GM23338 (cell line): ENCODE measurements at regions not wholly inside any gene's neighbourhood (a gene's known extent, or its start where the extent isn't known, plus 50 kb on each side); places are given as distances from the start of the nearest gene placed in this dataset.

Experiments used
- ATAC-seq: fragments of 200-7000 bp; cut with Tn5 transposase; 3 replicates; pipeline ENCODE4 v1.9.1; 2020
- DNase-seq: peaks from one replicate; pipeline ENCODE4 v3.0.0-alpha.2; 2015; ENCODE audit warnings: low spot score
- H2AFZ ChIP-seq: fragments of 200-600 bp; sonication (generic); 2 replicates; pipeline ENCODE4 v1.8.0; 2016; ENCODE audit warnings: antibody characterized with exemption, mild to moderate bottlenecking, moderate library complexity
- H3F3A ChIP-seq: fragments of 200-600 bp; sonication (generic); replicated peaks from 2 replicates; pipeline ENCODE4 v1.8.0; 2017; ENCODE audit warnings: antibody characterized with exemption, mixed run types, low read depth
- H3K27ac ChIP-seq: fragments of 200-600 bp; sonication (generic); 2 replicates; pipeline ENCODE4 v1.6.1; 2016; ENCODE audit warnings: low read depth
- H3K27me3 ChIP-seq: fragments of 200-600 bp; sonication (generic); 2 replicates; pipeline ENCODE4 v1.8.0; 2016; ENCODE audit warnings: mild to moderate bottlenecking, mixed run types, moderate library complexity; ENCODE audit not compliant: insufficient read depth
- H3K36me3 ChIP-seq: fragments of 200-600 bp; sonication (generic); 2 replicates; pipeline ENCODE4 v1.8.0; 2016; ENCODE audit warnings: mild to moderate bottlenecking; ENCODE audit not compliant: insufficient read depth
- H3K4me1 ChIP-seq: fragments of 200-600 bp; sonication (generic); 2 replicates; pipeline ENCODE4 v1.8.0; 2016; ENCODE audit warnings: mild to moderate bottlenecking, moderate library complexity; ENCODE audit not compliant: insufficient read depth
- H3K4me2 ChIP-seq: fragments of 200-600 bp; sonication (generic); 2 replicates; pipeline ENCODE4 v1.7.1; 2017; ENCODE audit warnings: mixed run types
- H3K4me3 ChIP-seq: fragments of 200-600 bp; sonication (generic); 2 replicates; pipeline ENCODE4 v1.6.1; 2016; ENCODE audit warnings: mixed run types
- H3K79me2 ChIP-seq: fragments of 200-600 bp; sonication (generic); replicated peaks from 2 replicates; pipeline ENCODE4 v1.8.0; 2017; ENCODE audit warnings: mild to moderate bottlenecking; ENCODE audit not compliant: insufficient read depth
- H3K9me2 ChIP-seq: fragments of 200-600 bp; sonication (generic); 2 replicates; pipeline ENCODE4 v1.8.0; 2017; ENCODE audit not compliant: insufficient read depth
- H4K20me1 ChIP-seq: fragments of 200-600 bp; sonication (generic); replicated peaks from 2 replicates; pipeline ENCODE4 v1.8.0; 2017; ENCODE audit warnings: mild to moderate bottlenecking; ENCODE audit not compliant: insufficient read depth
- H3K27ac Mint-ChIP-seq: 2 replicates; pipeline ENCODE4 v1.8.0; 2020; ENCODE audit warnings: inconsistent platforms, mild to moderate bottlenecking, moderate library complexity, mixed read lengths
- H3K27me3 Mint-ChIP-seq: 3 replicates; pipeline ENCODE4 v1.8.0; 2022; ENCODE audit warnings: low read depth, mild to moderate bottlenecking, moderate library complexity, mixed read lengths, inconsistent platforms; ENCODE audit not compliant: insufficient read depth, poor library complexity
- H3K36me3 Mint-ChIP-seq: 3 replicates; pipeline ENCODE4 v1.8.0; 2021; ENCODE audit warnings: low read depth, mild to moderate bottlenecking, inconsistent platforms, moderate library complexity, mixed read lengths
- H3K4me1 Mint-ChIP-seq: 3 replicates; pipeline ENCODE4 v1.8.0; 2020; ENCODE audit warnings: mild to moderate bottlenecking, inconsistent platforms, mixed read lengths
- H3K4me3 Mint-ChIP-seq: 3 replicates; pipeline ENCODE4 v1.8.0; 2021; ENCODE audit warnings: moderate library complexity, mild to moderate bottlenecking, inconsistent platforms, mixed read lengths
- H3K9me3 Mint-ChIP-seq: 3 replicates; pipeline ENCODE4 v1.8.0; 2020; ENCODE audit warnings: moderate library complexity, mild to moderate bottlenecking, inconsistent platforms, mixed read lengths
- CREB1 ChIP-seq: fragments of 250-450 bp; sonication (Bioruptor Pico); IDR thresholded peaks from 2 replicates; pipeline ENCODE4 v1.5.0; 2020; ENCODE audit warnings: low read depth, mild to moderate bottlenecking, moderate library complexity
- CTCF ChIP-seq, 2 experiments: fragments of 200-600 bp in 1 of 2; sonication (generic) in 1 of 2; conservative IDR thresholded peaks; 2 replicates each; pipeline versions ENCODE4 v1.5.1 to v1.6.1; 2016 to 2017; ENCODE audit warnings: antibody characterized with exemption in 2 of 2, low read depth in 2 of 2, mild to moderate bottlenecking in 2 of 2, moderate library complexity in 1 of 2
- ETS1 ChIP-seq: IDR thresholded peaks from 2 replicates; pipeline ENCODE4 v1.6.1; 2016; ENCODE audit warnings: antibody characterized with exemption
- EZH2 ChIP-seq: fragments of 200-600 bp; sonication (generic); IDR thresholded peaks from one replicate; pipeline ENCODE4 v1.8.0; 2017; ENCODE audit warnings: antibody characterized with exemption, mild to moderate bottlenecking, low read depth; ENCODE audit not compliant: unreplicated experiment
- EZH2phosphoT487 ChIP-seq: fragments of 200-600 bp; sonication (generic); IDR thresholded peaks from one replicate; pipeline ENCODE4 v1.8.1; 2018; ENCODE audit warnings: antibody characterized with exemption; ENCODE audit not compliant: unreplicated experiment
- JUNB ChIP-seq: IDR thresholded peaks from one replicate; pipeline ENCODE4 v1.6.1; 2016; ENCODE audit warnings: antibody characterized with exemption; ENCODE audit not compliant: unreplicated experiment
- NANOG ChIP-seq: IDR thresholded peaks from 2 replicates; pipeline ENCODE4 v1.6.1; 2016; ENCODE audit warnings: antibody characterized with exemption, borderline replicate concordance
- POLR2AphosphoS5 ChIP-seq: IDR thresholded peaks from 2 replicates; pipeline ENCODE4 v1.6.1; 2016; ENCODE audit warnings: antibody characterized with exemption, low read depth
- REST ChIP-seq: IDR thresholded peaks from one replicate; pipeline ENCODE4 v1.6.1; 2018; ENCODE audit warnings: antibody characterized with exemption; ENCODE audit not compliant: unreplicated experiment
- STAT1 ChIP-seq: IDR thresholded peaks from one replicate; pipeline ENCODE4 v1.6.1; 2016; ENCODE audit warnings: antibody characterized with exemption; ENCODE audit not compliant: unreplicated experiment
- ZNF114 ChIP-seq: fragments of 250-450 bp; sonication (Bioruptor Pico); IDR thresholded peaks from 2 replicates; pipeline ENCODE4 v1.5.0; 2020; ENCODE audit warnings: mild to moderate bottlenecking, moderate library complexity
- ZNF331 ChIP-seq: fragments of 250-450 bp; sonication (Bioruptor Pico); IDR thresholded peaks from 2 replicates; pipeline ENCODE4 v1.5.0; 2020; ENCODE audit warnings: low read depth, mild to moderate bottlenecking, moderate library complexity
- ZNF462 ChIP-seq: fragments of 250-450 bp; sonication (Bioruptor Pico); IDR thresholded peaks from 2 replicates; pipeline ENCODE4 v1.5.0; 2020; ENCODE audit warnings: mild to moderate bottlenecking, moderate library complexity

GRCh38 chr15:38028869-38029268 lies 94.4 kb downstream of the TMCO5A start (continued):
- TF ChIP-seq CREB1 (CRISPR knock-in tag) (no peak), ZNF331 (CRISPR knock-in tag) (no peak), ZNF114 (no peak)

GRCh38 chr15:38029736-38030135 lies 95.3 kb downstream of the TMCO5A start:
- H3K36me3 ChIP-seq, result no peaks in the 10 kb centered on the region
- no peak overlapping the region for H3K27ac ChIP-seq
- no peaks in the 10 kb centered on the region for H3F3A ChIP-seq
- H3K27ac Mint-ChIP-seq, result no peak overlapping the region
- H3K36me3 Mint-ChIP-seq, result no peaks in the 10 kb centered on the region
- no peak overlapping the region for H2AFZ ChIP-seq
- ATAC-seq (no peak), DNase-seq (no peak)
- no peak overlapping the region for H3K4me3 Mint-ChIP-seq
- H4K20me1 ChIP-seq, result no peaks in the 10 kb centered on the region
- TF ChIP-seq EZH2, result no peak
- TF ChIP-seq POLR2AphosphoS5, result no peak
- TF ChIP-seq ZNF331 (CRISPR knock-in tag), result no peak
- TF ChIP-seq ETS1, result no peak
- TF ChIP-seq CTCF (conservative IDR thresholded peaks at IDR 0.05; ENCODE audit: low read depth in 2 of 2), result no peak
- no peak for TF ChIP-seq CREB1 (CRISPR knock-in tag)
- no peak for TF ChIP-seq EZH2phosphoT487
- TF ChIP-seq ZNF114, result no peak
- TF ChIP-seq STAT1, result no peak
- TF ChIP-seq NANOG, result no peak
- no peak for TF ChIP-seq JUNB
- no peak for TF ChIP-seq ZNF462 (CRISPR knock-in tag)
- TF ChIP-seq REST, result no peak
- H3K4me2 ChIP-seq, result no peak overlapping the region
- H3K9me3 Mint-ChIP-seq, result peaks cover 4% of the 10 kb centered on the region
- no peak overlapping the region for H3K4me3 ChIP-seq
- H3K9me2 ChIP-seq, result peaks cover 14% of the 10 kb centered on the region; the same call in 1 of the 2 replicates
- no peaks in the 10 kb centered on the region for H3K27me3 ChIP-seq
- no peaks in the 10 kb centered on the region for H3K4me1 Mint-ChIP-seq
- H3K79me2 ChIP-seq, result no peaks in the 10 kb centered on the region
- no peaks in the 10 kb centered on the region for H3K4me1 ChIP-seq
- no peaks in the 10 kb centered on the region for H3K27me3 Mint-ChIP-seq
